ENCODE measurements at regions not wholly inside any gene's neighbourhood (a gene's known extent, or its start where the extent isn't known, plus 50 kb on each side); places are given as distances from the start of the nearest gene placed in this dataset.

- no peak for TF ChIP-seq CTCF (IDR thresholded peaks at IDR 0.05)
- no peak for TF ChIP-seq POLR2A (IDR thresholded peaks at IDR 0.05)
These were observed 94.0 kb upstream of the PPM1H start for GRCh38 chr12:63028951-63029350.
